HS-5 (cell line): ENCODE measurements at regions not wholly inside any gene's neighbourhood (a gene's known extent, or its start where the extent isn't known, plus 50 kb on each side); places are given as distances from the start of the nearest gene placed in this dataset.
"Not testable (repeated sequence)": the region's sequence is repeated elsewhere in the genome, so short reads cannot be mapped to it uniquely, and the experiment has no call there.

Experiments
- DNase-seq: peaks from one replicate; pipeline ENCODE4 v3.0.0-alpha.2; 2012; ENCODE audit warnings: low read depth

- no peak for DNase-seq
These were observed 243.7 kb downstream of the TFAP2C start for GRCh38 chr20:56872620-56873458.

- no peak for DNase-seq
These were observed 244.7 kb downstream of the TFAP2C start for GRCh38 chr20:56873836-56874235.

- peak; percentile 53 for DNase-seq
These were observed 246.1 kb downstream of the TFAP2C start for GRCh38 chr20:56875052-56875659.

- DNase-seq: no peak
These were observed 246.7 kb downstream of the TFAP2C start for GRCh38 chr20:56875803-56876202.

GRCh38 chr20:56885521-56885920 lies 256.4 kb downstream of the TFAP2C start:
- no peak for DNase-seq

GRCh38 chr20:56890011-56890410 lies 260.9 kb downstream of the TFAP2C start:
- no peak for DNase-seq

GRCh38 chr20:56893226-56893917 lies 264.3 kb downstream of the TFAP2C start:
- DNase-seq: no peak

GRCh38 chr20:56896447-56896846 lies 267.3 kb downstream of the TFAP2C start:
- DNase-seq: no peak

GRCh38 chr20:56897318-56897957 lies 268.3 kb downstream of the TFAP2C start:
- DNase-seq: no peak

- no peak for DNase-seq
These were observed 268.8 kb downstream of the TFAP2C start for GRCh38 chr20:56897958-56898349.

- DNase-seq: no peak
These were observed 270.4 kb downstream of the TFAP2C start for GRCh38 chr20:56899506-56899905.

- no peak for DNase-seq
These were observed 271.1 kb downstream of the TFAP2C start for GRCh38 chr20:56900252-56900651.

- no peak for DNase-seq
These were observed 274.3 kb downstream of the TFAP2C start for GRCh38 chr20:56903421-56903820.

- no peak for DNase-seq
These were observed 274.8 kb downstream of the TFAP2C start for GRCh38 chr20:56903858-56904257.

- DNase-seq: no peak
These were observed 281.0 kb downstream of the TFAP2C start for GRCh38 chr20:56909918-56910714.

- DNase-seq: no peak
These were observed 282.8 kb downstream of the TFAP2C start for GRCh38 chr20:56911946-56912345.

- DNase-seq: no peak
These were observed 285.4 kb downstream of the TFAP2C start for GRCh38 chr20:56914532-56914931.

GRCh38 chr20:56916345-56916622 lies 287.2 kb downstream of the TFAP2C start:
- DNase-seq: no peak

- not testable (repeated sequence) for DNase-seq
These were observed 290.9 kb downstream of the TFAP2C start for GRCh38 chr20:56920041-56920440.

GRCh38 chr20:56922497-56922896 lies 293.4 kb downstream of the TFAP2C start:
- no peak for DNase-seq

- no peak for DNase-seq
These were observed 295.4 kb downstream of the TFAP2C start for GRCh38 chr20:56924292-56925081.
